ENCODE measurements at regions not wholly inside any gene's neighbourhood (a gene's known extent, or its start where the extent isn't known, plus 50 kb on each side); places are given as distances from the start of the nearest gene placed in this dataset.
"Not testable (repeated sequence)": the region's sequence is repeated elsewhere in the genome, so short reads cannot be mapped to it uniquely, and the experiment has no call there.

DNA sequence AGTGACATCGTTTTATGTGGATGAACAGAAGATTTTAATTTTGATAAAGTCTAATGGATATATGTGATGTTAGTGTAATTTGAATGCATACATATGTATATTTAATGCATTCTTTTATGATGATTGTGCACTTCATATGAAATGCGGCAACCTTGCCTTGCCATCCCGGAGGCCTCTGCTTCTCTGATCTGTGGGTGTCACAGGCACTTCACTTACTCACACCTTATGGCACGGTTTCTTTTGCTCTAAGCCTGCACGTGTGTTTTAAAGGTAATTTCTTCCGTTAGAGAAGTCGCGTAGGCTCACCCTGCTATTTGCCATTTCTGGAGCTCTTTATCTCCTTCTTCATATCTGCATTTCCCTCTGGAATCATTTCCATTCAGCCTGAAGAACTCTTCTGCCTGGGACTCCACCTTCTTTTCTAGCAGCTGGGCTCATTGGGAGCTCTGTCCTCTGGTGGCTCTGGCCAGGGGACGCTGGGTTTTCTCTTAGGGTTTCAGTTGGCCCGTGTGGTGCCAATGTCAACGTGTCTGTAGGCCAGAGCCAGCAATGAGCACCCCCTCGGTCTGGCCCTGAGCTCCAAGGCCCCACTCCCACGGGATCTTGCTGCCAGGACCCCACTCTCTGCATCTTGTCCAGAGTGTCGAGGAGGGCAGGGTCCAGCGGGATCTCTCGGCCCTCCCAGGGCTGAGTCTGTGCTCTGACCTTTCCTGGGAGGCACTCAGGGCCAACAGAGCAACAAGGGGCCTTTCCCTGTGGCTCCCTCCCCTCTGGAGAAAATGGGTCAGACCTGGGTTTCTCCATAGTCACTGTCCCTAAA, 97.3 kb downstream of the RTP5 start:
- H3K27me3 Mint-ChIP-seq (ENCODE audit: low read depth, poor library complexity): peaks cover 2% of the 10 kb centered on the region
- H3K27ac Mint-ChIP-seq: peak overlapping the region; percentile 38
- H3K36me3 Mint-ChIP-seq (ENCODE audit: low read depth): peaks cover 11% of the 10 kb centered on the region
- peaks cover 4% of the 10 kb centered on the region for H3K9me3 Mint-ChIP-seq
- peaks cover 19% of the 10 kb centered on the region for H3K4me1 Mint-ChIP-seq
- no peak for DNase-seq
- H3K4me3 Mint-ChIP-seq: peak overlapping the region; percentile 50
- TF ChIP-seq CTCF (IDR thresholded peaks at IDR 0.05): no peak

DNA sequence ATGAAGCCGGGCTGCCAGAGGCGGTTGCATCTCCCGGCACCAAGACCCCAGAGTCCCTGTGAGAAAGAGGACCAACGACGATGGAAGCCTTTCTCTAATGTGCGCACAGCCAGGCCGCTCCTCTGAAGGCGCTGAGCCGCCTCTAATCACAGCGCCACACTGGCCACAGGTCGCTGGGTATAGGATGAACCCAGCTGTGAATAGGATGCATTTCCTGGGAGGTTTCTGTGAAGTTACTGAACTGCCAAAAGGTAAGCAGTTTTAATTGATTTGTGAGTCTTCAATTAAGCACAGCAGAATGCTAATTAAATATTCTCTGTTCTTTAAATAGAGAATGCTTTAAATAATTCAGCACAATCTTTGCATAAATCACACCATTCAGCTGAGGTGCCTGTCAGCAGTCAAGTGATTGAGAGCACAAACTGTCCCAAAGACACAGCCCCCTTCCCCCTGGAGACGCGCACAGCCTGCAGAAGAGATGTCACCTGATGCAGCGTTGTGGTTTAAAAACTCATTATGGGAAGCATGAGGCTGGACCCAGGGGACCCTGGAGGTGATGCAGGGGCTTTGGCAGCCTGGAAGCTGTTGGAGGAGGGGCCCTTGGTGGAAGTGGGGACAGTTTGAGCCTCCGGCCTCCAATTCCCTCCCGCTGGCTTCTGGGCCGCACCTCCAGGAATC, 98.1 kb downstream of the RTP5 start:
- Mint-ChIP-seq H3K9me3 (peaks cover 4% of the 10 kb centered on the region), H3K27ac (no peak overlapping the region), H3K36me3 (ENCODE audit: low read depth) (peaks cover 18% of the 10 kb centered on the region), H3K4me1 (peaks cover 19% of the 10 kb centered on the region), H3K27me3 (ENCODE audit: low read depth, poor library complexity) (peaks cover 2% of the 10 kb centered on the region), H3K4me3 (no peak overlapping the region)
- DNase-seq: no peak
- no peak for TF ChIP-seq CTCF (IDR thresholded peaks at IDR 0.05)

DNA sequence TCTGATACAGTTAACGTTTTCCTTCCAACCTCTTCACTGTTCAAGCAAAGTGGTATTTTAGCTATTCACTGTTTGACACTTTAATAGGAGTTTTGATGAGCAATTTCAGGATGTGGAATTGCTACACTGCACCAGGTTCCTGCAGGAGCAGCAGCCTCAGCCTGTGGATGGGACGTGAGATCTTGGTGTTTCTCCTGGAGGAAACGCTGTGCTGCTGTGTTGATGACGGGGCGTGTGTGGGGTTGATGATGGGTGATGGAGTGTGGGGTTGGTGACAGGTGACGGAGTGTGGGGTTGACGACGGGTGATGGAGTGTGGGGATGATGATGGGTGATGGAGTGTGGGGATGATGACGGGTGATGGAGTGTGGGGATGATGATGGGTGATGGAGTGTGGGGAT, 98.9 kb downstream of the RTP5 start:
- Mint-ChIP-seq H3K4me1 (peaks cover 19% of the 10 kb centered on the region), H3K4me3 (no peak overlapping the region), H3K36me3 (ENCODE audit: low read depth) (peaks cover 26% of the 10 kb centered on the region), H3K27ac (no peak overlapping the region), H3K9me3 (peaks cover 4% of the 10 kb centered on the region), H3K27me3 (ENCODE audit: low read depth, poor library complexity) (peaks cover 2% of the 10 kb centered on the region)
- TF ChIP-seq CTCF (IDR thresholded peaks at IDR 0.05): no peak
- DNase-seq: no peak

DNA sequence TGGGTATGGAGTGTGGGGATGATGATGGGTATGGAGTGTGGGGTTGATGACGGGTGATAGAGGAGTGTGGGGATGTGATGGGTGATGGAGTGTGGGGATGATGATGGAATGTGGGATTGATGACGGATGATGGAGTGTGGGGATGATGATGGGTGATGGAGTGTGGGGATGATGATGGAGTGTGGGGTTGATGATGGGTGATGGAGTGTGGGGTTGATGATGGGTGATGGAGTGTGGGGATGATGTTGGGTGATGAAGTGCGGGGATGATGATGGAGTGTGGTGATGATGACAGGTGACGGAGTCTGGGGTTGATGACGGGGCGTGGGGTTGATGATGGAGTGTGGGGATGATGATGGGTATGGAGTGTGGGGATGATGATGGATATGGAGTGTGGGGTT, 99.7 kb downstream of the RTP5 start:
- DNase-seq; H3K27me3 Mint-ChIP-seq (ENCODE audit: low read depth, poor library complexity); H3K27ac Mint-ChIP-seq; H3K9me3 Mint-ChIP-seq; H3K4me3 Mint-ChIP-seq: not testable (repeated sequence)
- H3K4me1 Mint-ChIP-seq: peaks cover 19% of the 10 kb centered on the region
- H3K36me3 Mint-ChIP-seq (ENCODE audit: low read depth): peaks cover 29% of the 10 kb centered on the region

DNA sequence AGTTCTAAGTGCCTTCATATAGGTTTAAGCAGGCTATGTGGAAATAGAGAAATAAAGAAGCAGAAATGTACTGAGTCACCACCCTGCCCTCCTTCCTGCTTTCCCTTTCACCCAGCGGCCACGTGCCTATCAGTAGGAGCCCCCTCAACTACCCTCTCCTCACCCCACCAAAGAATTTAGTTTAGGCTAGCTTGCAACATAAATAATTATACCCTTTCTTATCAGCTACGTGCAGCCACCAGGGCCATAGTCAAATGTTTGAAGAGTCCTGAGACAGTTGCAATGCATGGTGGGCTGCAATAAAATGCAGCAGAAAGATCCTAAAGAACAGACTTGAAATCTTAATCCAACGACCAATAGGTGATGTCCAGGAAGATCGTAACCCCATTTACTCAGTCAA, 101.2 kb downstream of the RTP5 start:
- DNase-seq: no peak
- TF ChIP-seq CTCF (IDR thresholded peaks at IDR 0.05): no peak
- no peak overlapping the region for H3K27ac Mint-ChIP-seq
- no peak overlapping the region for H3K4me3 Mint-ChIP-seq
- peaks cover 4% of the 10 kb centered on the region for H3K9me3 Mint-ChIP-seq
- H3K36me3 Mint-ChIP-seq (ENCODE audit: low read depth): peaks cover 33% of the 10 kb centered on the region
- H3K27me3 Mint-ChIP-seq (ENCODE audit: low read depth, poor library complexity): no peaks in the 10 kb centered on the region
- H3K4me1 Mint-ChIP-seq: peaks cover 17% of the 10 kb centered on the region

- Mint-ChIP-seq H3K27me3 (ENCODE audit: low read depth, poor library complexity) (no peaks in the 10 kb centered on the region), H3K9me3 (peaks cover 4% of the 10 kb centered on the region), H3K36me3 (ENCODE audit: low read depth) (peaks cover 57% of the 10 kb centered on the region), H3K4me3 (no peak overlapping the region), H3K4me1 (peaks cover 11% of the 10 kb centered on the region), H3K27ac (no peak overlapping the region)
- TF ChIP-seq CTCF (IDR thresholded peaks at IDR 0.05): no peak
- DNase-seq: no peak
Observed at GRCh38 chr2:241974096-241974495, 104.6 kb downstream of the RTP5 start.

Data from nephron progenitor cell (in vitro differentiated cells).